ENCODE measurements at regions not wholly inside any gene's neighbourhood (a gene's known extent, or its start where the extent isn't known, plus 50 kb on each side); places are given as distances from the start of the nearest gene placed in this dataset.

GRCh38 chr1:168631671-168632400 is 55.4 kb downstream of the XCL1 start:
- peaks cover 18 to 35% (median 27%) of the 10 kb centered on the region in 3 donors for H3K4me1 ChIP-seq (ENCODE audit: control insufficient read depth in 3 of 3, insufficient read depth in 3 of 3, low read length in 3 of 3)
- H3K9me3 ChIP-seq (ENCODE audit: control insufficient read depth in 3 of 3, low read length in 3 of 3), result no peaks in the 10 kb centered on the region
- H3K27me3 ChIP-seq (ENCODE audit: control insufficient read depth in 3 of 3, insufficient read depth in 3 of 3, low read length in 3 of 3), result no peaks in the 10 kb centered on the region
- no peak overlapping the region for H3K27ac ChIP-seq (ENCODE audit: low read depth, low read length)
- no peaks in the 10 kb centered on the region for H3K36me3 ChIP-seq (ENCODE audit: control insufficient read depth in 3 of 3, insufficient read depth in 3 of 3, low read length in 3 of 3)
- H3K9ac ChIP-seq (ENCODE audit: low read depth in 1 of 3, low read length in 3 of 3), result no peak overlapping the region
- no peak overlapping the region for H3K4me3 ChIP-seq (ENCODE audit: low read length in 3 of 3)

- peaks cover 0 to 2% (median 0%) of the 10 kb centered on the region in 3 donors for H3K9me3 ChIP-seq (ENCODE audit: control insufficient read depth in 3 of 3, low read length in 3 of 3)
- H3K27ac ChIP-seq (ENCODE audit: low read depth, low read length), result peak overlapping the region; percentile 94
- peak overlapping the region in 1 of 3 donors; percentile 24 for H3K9ac ChIP-seq (ENCODE audit: low read depth in 1 of 3, low read length in 3 of 3)
- H3K27me3 ChIP-seq (ENCODE audit: control insufficient read depth in 3 of 3, insufficient read depth in 3 of 3, low read length in 3 of 3), result no peaks in the 10 kb centered on the region
- H3K36me3 ChIP-seq (ENCODE audit: control insufficient read depth in 3 of 3, insufficient read depth in 3 of 3, low read length in 3 of 3), result no peaks in the 10 kb centered on the region
- H3K4me3 ChIP-seq (ENCODE audit: low read length in 3 of 3), result no peak overlapping the region
- H3K4me1 ChIP-seq (ENCODE audit: control insufficient read depth in 3 of 3, insufficient read depth in 3 of 3, low read length in 3 of 3), result peaks cover 23 to 34% (median 24%) of the 10 kb centered on the region in 3 donors
These were observed 58.6 kb downstream of the XCL1 start for GRCh38 chr1:168634951-168635532.

GRCh38 chr1:168636200-168636599 is 59.8 kb downstream of the XCL1 start:
- no peak overlapping the region for H3K4me3 ChIP-seq (ENCODE audit: low read length in 3 of 3)
- H3K9me3 ChIP-seq (ENCODE audit: control insufficient read depth in 3 of 3, low read length in 3 of 3), result peaks cover 0 to 2% (median 0%) of the 10 kb centered on the region in 3 donors
- peaks cover 23 to 34% (median 24%) of the 10 kb centered on the region in 3 donors for H3K4me1 ChIP-seq (ENCODE audit: control insufficient read depth in 3 of 3, insufficient read depth in 3 of 3, low read length in 3 of 3)
- peak overlapping the region; percentile 94 for H3K27ac ChIP-seq (ENCODE audit: low read depth, low read length)
- H3K9ac ChIP-seq (ENCODE audit: low read depth in 1 of 3, low read length in 3 of 3), result peak overlapping the region in 2 of 3 donors; percentile 32 to 40
- H3K36me3 ChIP-seq (ENCODE audit: control insufficient read depth in 3 of 3, insufficient read depth in 3 of 3, low read length in 3 of 3), result no peaks in the 10 kb centered on the region
- no peaks in the 10 kb centered on the region for H3K27me3 ChIP-seq (ENCODE audit: control insufficient read depth in 3 of 3, insufficient read depth in 3 of 3, low read length in 3 of 3)

GRCh38 chr1:168636642-168637111 is 60.3 kb downstream of the XCL1 start:
- peak overlapping the region; percentile 94 for H3K27ac ChIP-seq (ENCODE audit: low read depth, low read length)
- H3K9ac ChIP-seq (ENCODE audit: low read depth in 1 of 3, low read length in 3 of 3), result peak overlapping the region; percentile 8 to 40 (median 32)

GRCh38 chr1:168637350-168637991 is 61.1 kb downstream of the XCL1 start:
- Histone ChIP-seq H3K9me3 (ENCODE audit: control insufficient read depth in 3 of 3, low read length in 3 of 3) (peaks cover 0 to 2% (median 0%) of the 10 kb centered on the region in 3 donors), H3K9ac (ENCODE audit: low read depth in 1 of 3, low read length in 3 of 3) (no peak overlapping the region), H3K4me3 (ENCODE audit: low read length in 3 of 3) (no peak overlapping the region), H3K36me3 (ENCODE audit: control insufficient read depth in 3 of 3, insufficient read depth in 3 of 3, low read length in 3 of 3) (no peaks in the 10 kb centered on the region), H3K27me3 (ENCODE audit: control insufficient read depth in 3 of 3, insufficient read depth in 3 of 3, low read length in 3 of 3) (no peaks in the 10 kb centered on the region), H3K4me1 (ENCODE audit: control insufficient read depth in 3 of 3, insufficient read depth in 3 of 3, low read length in 3 of 3) (peaks cover 20 to 26% (median 24%) of the 10 kb centered on the region in 3 donors), H3K27ac (ENCODE audit: low read depth, low read length) (peak overlapping the region; percentile 94)

More at GRCh38 chr1:168636642-168637111, 60.3 kb downstream of the XCL1 start:
- Histone ChIP-seq H3K27me3 (ENCODE audit: control insufficient read depth in 3 of 3, insufficient read depth in 3 of 3, low read length in 3 of 3) (no peaks in the 10 kb centered on the region), H3K4me1 (ENCODE audit: control insufficient read depth in 3 of 3, insufficient read depth in 3 of 3, low read length in 3 of 3) (peaks cover 23 to 33% (median 24%) of the 10 kb centered on the region in 3 donors), H3K9me3 (ENCODE audit: control insufficient read depth in 3 of 3, low read length in 3 of 3) (peaks cover 0 to 2% (median 0%) of the 10 kb centered on the region in 3 donors), H3K4me3 (ENCODE audit: low read length in 3 of 3) (no peak overlapping the region), H3K36me3 (ENCODE audit: control insufficient read depth in 3 of 3, insufficient read depth in 3 of 3, low read length in 3 of 3) (no peaks in the 10 kb centered on the region)

- no peaks in the 10 kb centered on the region for H3K27me3 ChIP-seq (ENCODE audit: control insufficient read depth in 3 of 3, insufficient read depth in 3 of 3, low read length in 3 of 3)
- H3K9ac ChIP-seq (ENCODE audit: low read depth in 1 of 3, low read length in 3 of 3), result no peak overlapping the region
- H3K27ac ChIP-seq (ENCODE audit: low read depth, low read length), result no peak overlapping the region
- H3K4me1 ChIP-seq (ENCODE audit: control insufficient read depth in 3 of 3, insufficient read depth in 3 of 3, low read length in 3 of 3), result peaks cover 20 to 25% (median 24%) of the 10 kb centered on the region in 3 donors
- H3K9me3 ChIP-seq (ENCODE audit: control insufficient read depth in 3 of 3, low read length in 3 of 3), result peaks cover 0 to 2% (median 0%) of the 10 kb centered on the region in 3 donors
- no peaks in the 10 kb centered on the region for H3K36me3 ChIP-seq (ENCODE audit: control insufficient read depth in 3 of 3, insufficient read depth in 3 of 3, low read length in 3 of 3)
- H3K4me3 ChIP-seq (ENCODE audit: low read length in 3 of 3), result no peak overlapping the region
These were observed 62.5 kb downstream of the XCL1 start for GRCh38 chr1:168638884-168639283.

GRCh38 chr1:168640182-168640581 is 63.8 kb downstream of the XCL1 start:
- H3K9ac ChIP-seq (ENCODE audit: low read depth in 1 of 3, low read length in 3 of 3), result no peak overlapping the region
- H3K4me1 ChIP-seq (ENCODE audit: control insufficient read depth in 3 of 3, insufficient read depth in 3 of 3, low read length in 3 of 3), result peaks cover 16 to 17% (median 17%) of the 10 kb centered on the region in 3 donors
- no peaks in the 10 kb centered on the region for H3K36me3 ChIP-seq (ENCODE audit: control insufficient read depth in 3 of 3, insufficient read depth in 3 of 3, low read length in 3 of 3)
- no peak overlapping the region for H3K4me3 ChIP-seq (ENCODE audit: low read length in 3 of 3)
- no peaks in the 10 kb centered on the region for H3K27me3 ChIP-seq (ENCODE audit: control insufficient read depth in 3 of 3, insufficient read depth in 3 of 3, low read length in 3 of 3)
- H3K9me3 ChIP-seq (ENCODE audit: control insufficient read depth in 3 of 3, low read length in 3 of 3), result peaks cover 0 to 2% (median 0%) of the 10 kb centered on the region in 3 donors
- no peak overlapping the region for H3K27ac ChIP-seq (ENCODE audit: low read depth, low read length)

- H3K27ac ChIP-seq (ENCODE audit: low read depth, low read length), result no peak overlapping the region
- no peaks in the 10 kb centered on the region for H3K27me3 ChIP-seq (ENCODE audit: control insufficient read depth in 3 of 3, insufficient read depth in 3 of 3, low read length in 3 of 3)
- H3K9me3 ChIP-seq (ENCODE audit: control insufficient read depth in 3 of 3, low read length in 3 of 3), result peaks cover 0 to 2% (median 0%) of the 10 kb centered on the region in 3 donors
- no peak overlapping the region for H3K9ac ChIP-seq (ENCODE audit: low read depth in 1 of 3, low read length in 3 of 3)
- H3K4me3 ChIP-seq (ENCODE audit: low read length in 3 of 3), result no peak overlapping the region
- H3K4me1 ChIP-seq (ENCODE audit: control insufficient read depth in 3 of 3, insufficient read depth in 3 of 3, low read length in 3 of 3), result peaks cover 11 to 12% (median 12%) of the 10 kb centered on the region in 3 donors
- no peaks in the 10 kb centered on the region for H3K36me3 ChIP-seq (ENCODE audit: control insufficient read depth in 3 of 3, insufficient read depth in 3 of 3, low read length in 3 of 3)
These were observed 64.4 kb downstream of the XCL1 start for GRCh38 chr1:168640836-168641235.

GRCh38 chr1:168643152-168643551 is 66.7 kb downstream of the XCL1 start:
- Histone ChIP-seq H3K9ac (ENCODE audit: low read depth in 1 of 3, low read length in 3 of 3) (no peak overlapping the region), H3K4me3 (ENCODE audit: low read length in 3 of 3) (no peak overlapping the region), H3K4me1 (ENCODE audit: control insufficient read depth in 3 of 3, insufficient read depth in 3 of 3, low read length in 3 of 3) (no peaks in the 10 kb centered on the region), H3K9me3 (ENCODE audit: control insufficient read depth in 3 of 3, low read length in 3 of 3) (no peaks in the 10 kb centered on the region), H3K27me3 (ENCODE audit: control insufficient read depth in 3 of 3, insufficient read depth in 3 of 3, low read length in 3 of 3) (no peaks in the 10 kb centered on the region), H3K36me3 (ENCODE audit: control insufficient read depth in 3 of 3, insufficient read depth in 3 of 3, low read length in 3 of 3) (no peaks in the 10 kb centered on the region), H3K27ac (ENCODE audit: low read depth, low read length) (no peak overlapping the region)

All from skeletal muscle tissue (tissue), 3 donors.